Gastroesophageal sphincter (tissue), 4 donors: ENCODE measurements at regions not wholly inside any gene's neighbourhood (a gene's known extent, or its start where the extent isn't known, plus 50 kb on each side); places are given as distances from the start of the nearest gene placed in this dataset.

ENCODE experiments used
- ATAC-seq: fragments of 150-250 bp; one replicate; pipeline ENCODE4 v1.9.1; 2016; ENCODE audit warnings: mild to moderate bottlenecking, moderate library complexity
- H3K27ac ChIP-seq, 4 donors: fragments of 200-600 bp; sonication (generic) in 3 of 4; 1 replicate in 3 of 4; 2 replicates in 1 of 4; pipeline ENCODE4 v1.5.1; 2016 to 2019
- H3K27me3 ChIP-seq: fragments of 200-600 bp; sonication (generic); one replicate; pipeline ENCODE4 v1.5.1; 2019
- H3K36me3 ChIP-seq, 2 donors: fragments of 200-600 bp; sonication (generic); one replicate each; pipeline ENCODE4 v1.5.1; 2019; ENCODE audit warnings: control low read depth in 1 of 2
- H3K4me1 ChIP-seq, 3 donors: fragments of 200-600 bp; sonication (generic); 1 replicate in 2 of 3; 2 replicates in 1 of 3; pipeline ENCODE4 v1.5.1; 2016 to 2019; ENCODE audit warnings: control low read depth in 2 of 3
- H3K4me3 ChIP-seq, 2 donors: fragments of 200-600 bp; sonication (generic); one replicate each; pipeline ENCODE4 v1.5.1; 2019; ENCODE audit warnings: mild to moderate bottlenecking in 1 of 2, moderate library complexity in 1 of 2
- H3K9me3 ChIP-seq, 3 donors: fragments of 200-600 bp; sonication (generic); one replicate each; pipeline ENCODE4 v1.5.1; 2017 to 2019; ENCODE audit warnings: control low read depth in 2 of 3
- EP300 ChIP-seq: sonication (generic); formaldehyde crosslinking; IDR thresholded peaks from one replicate; pipeline ENCODE4 v1.6.1; 2017; ENCODE audit warnings: antibody characterized with exemption, mild to moderate bottlenecking
- POLR2A ChIP-seq, 2 donors: fragments of 450-650 bp; IDR thresholded peaks; one replicate each; pipeline ENCODE4 v1.6.1; 2017; ENCODE audit warnings: antibody characterized with exemption in 2 of 2, mild to moderate bottlenecking in 2 of 2, moderate library complexity in 1 of 2
- POLR2AphosphoS5 ChIP-seq: sonication (generic); formaldehyde crosslinking; IDR thresholded peaks from one replicate; pipeline ENCODE4 v1.6.1; 2017; ENCODE audit warnings: antibody characterized with exemption
- WGBS, 2 donors: methylation state at CpG; one replicate each; pipeline ENCODE4 v1.1.5; 2018; ENCODE audit warnings: low coverage in 1 of 2; 5-methylcytosine and 5-hydroxymethylcytosine counted together
- TF ChIP-seq, protein P1 (sequence below), 4 experiments: fragments of 200-600 bp in 2 of 4; fragments of 450-650 bp in 2 of 4; sonication (generic) in 1 of 4; IDR thresholded peaks; one replicate each; pipeline ENCODE4 v1.5.1; 2017 to 2019; ENCODE audit warnings: antibody characterized with exemption in 4 of 4, mild to moderate bottlenecking in 2 of 4, moderate library complexity in 2 of 4

GRCh38 chr14:62253911-62254310, 491.7 kb downstream of the SNAPC1 start:
- ATAC-seq, result no peak
- Histone ChIP-seq H3K4me3 (no peak overlapping the region), H3K9me3 (no peaks in the 10 kb centered on the region), H3K27ac (no peak overlapping the region), H3K27me3 (no peaks in the 10 kb centered on the region), H3K36me3 (no peaks in the 10 kb centered on the region), H3K4me1 (no peaks in the 10 kb centered on the region)
- TF ChIP-seq POLR2AphosphoS5 (no peak), EP300 (no peak), POLR2A (IDR thresholded peaks at IDR 0.05) (no peak)
- TF ChIP-seq, protein P1, sequence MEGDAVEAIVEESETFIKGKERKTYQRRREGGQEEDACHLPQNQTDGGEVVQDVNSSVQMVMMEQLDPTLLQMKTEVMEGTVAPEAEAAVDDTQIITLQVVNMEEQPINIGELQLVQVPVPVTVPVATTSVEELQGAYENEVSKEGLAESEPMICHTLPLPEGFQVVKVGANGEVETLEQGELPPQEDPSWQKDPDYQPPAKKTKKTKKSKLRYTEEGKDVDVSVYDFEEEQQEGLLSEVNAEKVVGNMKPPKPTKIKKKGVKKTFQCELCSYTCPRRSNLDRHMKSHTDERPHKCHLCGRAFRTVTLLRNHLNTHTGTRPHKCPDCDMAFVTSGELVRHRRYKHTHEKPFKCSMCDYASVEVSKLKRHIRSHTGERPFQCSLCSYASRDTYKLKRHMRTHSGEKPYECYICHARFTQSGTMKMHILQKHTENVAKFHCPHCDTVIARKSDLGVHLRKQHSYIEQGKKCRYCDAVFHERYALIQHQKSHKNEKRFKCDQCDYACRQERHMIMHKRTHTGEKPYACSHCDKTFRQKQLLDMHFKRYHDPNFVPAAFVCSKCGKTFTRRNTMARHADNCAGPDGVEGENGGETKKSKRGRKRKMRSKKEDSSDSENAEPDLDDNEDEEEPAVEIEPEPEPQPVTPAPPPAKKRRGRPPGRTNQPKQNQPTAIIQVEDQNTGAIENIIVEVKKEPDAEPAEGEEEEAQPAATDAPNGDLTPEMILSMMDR (IDR thresholded peaks at IDR 0.05), result no peak
- WGBS, 2 donors, result 63 to 67% methylated on average over 2 of the region's 2 CpGs

GRCh38 chr14:62269204-62269603, 507.0 kb downstream of the SNAPC1 start:
- TF ChIP-seq POLR2AphosphoS5 (no peak), EP300 (no peak), POLR2A (IDR thresholded peaks at IDR 0.05) (no peak)
- TF ChIP-seq, protein P1 (IDR thresholded peaks at IDR 0.05), result no peak
- H3K4me1 ChIP-seq, result no peaks in the 10 kb centered on the region
- H3K27me3 ChIP-seq, result no peaks in the 10 kb centered on the region
- 87 to 88% methylated on average over 3 to 6 of the region's 6 CpGs for WGBS, 2 donors
- H3K4me3 ChIP-seq, result no peak overlapping the region
- no peak overlapping the region for H3K27ac ChIP-seq
- ATAC-seq, result no peak
- no peaks in the 10 kb centered on the region for H3K36me3 ChIP-seq
- H3K9me3 ChIP-seq, result no peaks in the 10 kb centered on the region

GRCh38 chr14:62270236-62270635, 508.0 kb downstream of the SNAPC1 start:
- H3K9me3 ChIP-seq, result no peaks in the 10 kb centered on the region
- TF ChIP-seq POLR2AphosphoS5, result no peak
- no peak for TF ChIP-seq EP300
- TF ChIP-seq, protein P1 (IDR thresholded peaks at IDR 0.05), result no peak
- no peak overlapping the region for H3K27ac ChIP-seq
- ATAC-seq, result no peak
- 89 to 95% methylated on average over 1 of the region's 1 CpG for whole genome bisulfite sequencing, 2 donors
- H3K4me1 ChIP-seq, result no peaks in the 10 kb centered on the region
- H3K36me3 ChIP-seq, result no peaks in the 10 kb centered on the region
- H3K27me3 ChIP-seq, result no peaks in the 10 kb centered on the region
- no peak overlapping the region for H3K4me3 ChIP-seq

GRCh38 chr14:62280366-62280765, 518.1 kb downstream of the SNAPC1 start:
- ATAC-seq, result no peak
- Histone ChIP-seq H3K9me3 (no peaks in the 10 kb centered on the region), H3K27ac (no peak overlapping the region)

DNA sequence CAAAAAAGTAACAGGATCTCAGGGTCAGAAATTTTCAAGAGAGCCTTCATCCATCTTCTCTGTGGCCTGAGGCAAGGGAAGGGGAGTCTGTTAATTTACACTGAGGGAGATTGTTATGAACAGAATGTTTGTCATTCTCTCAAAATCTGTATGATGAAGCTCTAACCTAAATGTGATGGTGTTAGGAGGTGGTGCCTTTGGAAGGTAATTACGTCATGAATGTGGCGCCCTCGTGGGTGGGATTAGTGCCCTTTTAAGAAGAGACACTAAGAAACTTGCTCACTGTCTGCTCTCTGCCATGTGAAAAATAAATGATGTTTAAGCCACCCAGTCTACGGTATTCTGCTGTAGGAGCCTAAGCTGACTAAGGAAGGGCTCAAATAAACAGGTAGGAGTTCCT, 521.6 kb downstream of the SNAPC1 start:
- ATAC-seq, result no peak
- Histone ChIP-seq H3K36me3 (no peaks in the 10 kb centered on the region), H3K9me3 (no peaks in the 10 kb centered on the region), H3K4me3 (no peak overlapping the region), H3K4me1 (no peaks in the 10 kb centered on the region), H3K27ac (no peak overlapping the region), H3K27me3 (no peaks in the 10 kb centered on the region)
- no peak for TF ChIP-seq POLR2AphosphoS5
- no peak for TF ChIP-seq EP300
- TF ChIP-seq, protein P1 (IDR thresholded peaks at IDR 0.05), result no peak
- TF ChIP-seq POLR2A (IDR thresholded peaks at IDR 0.05), result no peak
- 58 to 91% methylated on average over 4 of the region's 4 CpGs for WGBS, 2 donors

More at GRCh38 chr14:62280366-62280765, 518.1 kb downstream of the SNAPC1 start:
- H3K4me3 ChIP-seq, result no peak overlapping the region
- no peak for TF ChIP-seq EP300
- no peak for TF ChIP-seq POLR2AphosphoS5
- no peak for TF ChIP-seq POLR2A (IDR thresholded peaks at IDR 0.05)
- H3K36me3 ChIP-seq, result no peaks in the 10 kb centered on the region
- H3K4me1 ChIP-seq, result no peaks in the 10 kb centered on the region
- no peaks in the 10 kb centered on the region for H3K27me3 ChIP-seq
